8988T (cell line): ENCODE measurements at regions not wholly inside any gene's neighbourhood (a gene's known extent, or its start where the extent isn't known, plus 50 kb on each side); places are given as distances from the start of the nearest gene placed in this dataset.
"Not testable (repeated sequence)": the region's sequence is repeated elsewhere in the genome, so short reads cannot be mapped to it uniquely, and the experiment has no call there.

ENCODE experiments used
- DNase-seq: peaks from one replicate; pipeline ENCODE4 v3.0.0; 2011

GRCh38 chr4:137949746-137950145, 292.4 kb downstream of the SLC7A11 start:
- DNase-seq = no peak

- DNase-seq = no peak
Observed at GRCh38 chr4:137946453-137947174, 295.5 kb downstream of the SLC7A11 start.

- DNase-seq = not testable (repeated sequence)
Observed at GRCh38 chr4:137942815-137943214, 299.3 kb downstream of the SLC7A11 start.

- not testable (repeated sequence) for DNase-seq
Observed at GRCh38 chr4:137942015-137942515, 300.1 kb downstream of the SLC7A11 start.

- no peak for DNase-seq
Observed at GRCh38 chr4:137934911-137935310, 307.2 kb downstream of the SLC7A11 start.

- no peak for DNase-seq
Observed at GRCh38 chr4:137934046-137934445, 308.1 kb downstream of the SLC7A11 start.

- DNase-seq = no peak
Observed at GRCh38 chr4:137927972-137928371, 314.2 kb downstream of the SLC7A11 start.

GRCh38 chr4:137923494-137923893, 318.7 kb downstream of the SLC7A11 start:
- no peak for DNase-seq

GRCh38 chr4:137922721-137923120, 319.4 kb downstream of the SLC7A11 start:
- no peak for DNase-seq

GRCh38 chr4:137909529-137910309, 332.4 kb downstream of the SLC7A11 start:
- DNase-seq = no peak

GRCh38 chr4:137905930-137906329, 336.2 kb downstream of the SLC7A11 start:
- no peak for DNase-seq

GRCh38 chr4:137901114-137901513, 341.0 kb downstream of the SLC7A11 start:
- no peak for DNase-seq

- no peak for DNase-seq
Observed at GRCh38 chr4:137896221-137896737, 345.9 kb downstream of the SLC7A11 start.

- not testable (repeated sequence) for DNase-seq
Observed at GRCh38 chr4:137895515-137895914, 346.6 kb downstream of the SLC7A11 start.

- no peak for DNase-seq
Observed at GRCh38 chr4:137892134-137892533, 350.0 kb downstream of the SLC7A11 start.

- DNase-seq = no peak
Observed at GRCh38 chr4:137890812-137891211, 351.3 kb downstream of the SLC7A11 start.

- no peak for DNase-seq
Observed at GRCh38 chr4:137881641-137882040, 349.3 kb upstream of the PCDH18 start.

GRCh38 chr4:137868067-137868466, 335.8 kb upstream of the PCDH18 start:
- not testable (repeated sequence) for DNase-seq

- DNase-seq = no peak
Observed at GRCh38 chr4:137866671-137867070, 334.4 kb upstream of the PCDH18 start.

GRCh38 chr4:137861682-137862081, 329.4 kb upstream of the PCDH18 start:
- DNase-seq = no peak

- no peak for DNase-seq
Observed at GRCh38 chr4:137853424-137853823, 321.1 kb upstream of the PCDH18 start.

GRCh38 chr4:137852326-137852725, 320.0 kb upstream of the PCDH18 start:
- no peak for DNase-seq

- no peak for DNase-seq
Observed at GRCh38 chr4:137851435-137851834, 319.1 kb upstream of the PCDH18 start.

GRCh38 chr4:137827945-137828344, 295.7 kb upstream of the PCDH18 start:
- DNase-seq = not testable (repeated sequence)
